CD4-positive, alpha-beta T cell treated with Interleukin-15 for 1 hour (primary cell): ENCODE measurements at regions not wholly inside any gene's neighbourhood (a gene's known extent, or its start where the extent isn't known, plus 50 kb on each side); places are given as distances from the start of the nearest gene placed in this dataset.

Source experiments
- DNase-seq: peaks from one replicate; pipeline ENCODE4 v3.0.0-alpha.2; 2020

GRCh38 chr1:55634516-55634915 lies 419.4 kb upstream of the USP24 start:
- DNase-seq = no peak

GRCh38 chr1:55632906-55633305 lies 417.7 kb upstream of the USP24 start:
- no peak for DNase-seq

- DNase-seq = no peak
Observed at GRCh38 chr1:55632058-55632457, 416.9 kb upstream of the USP24 start.

GRCh38 chr1:55631509-55631908 lies 416.3 kb upstream of the USP24 start:
- no peak for DNase-seq

GRCh38 chr1:55626326-55626725 lies 411.2 kb upstream of the USP24 start:
- no peak for DNase-seq

- DNase-seq = no peak
Observed at GRCh38 chr1:55624766-55625165, 409.6 kb upstream of the USP24 start.

- DNase-seq = no peak
Observed at GRCh38 chr1:55623311-55623710, 408.1 kb upstream of the USP24 start.

- no peak for DNase-seq
Observed at GRCh38 chr1:55622074-55622473, 406.9 kb upstream of the USP24 start.

GRCh38 chr1:55618199-55618598 lies 403.0 kb upstream of the USP24 start:
- DNase-seq = no peak

GRCh38 chr1:55617288-55617982 lies 402.3 kb upstream of the USP24 start:
- DNase-seq = no peak

- DNase-seq = no peak
Observed at GRCh38 chr1:55612988-55613387, 397.8 kb upstream of the USP24 start.

GRCh38 chr1:55611123-55611522 lies 396.0 kb upstream of the USP24 start:
- DNase-seq = no peak

GRCh38 chr1:55610203-55610602 lies 395.0 kb upstream of the USP24 start:
- no peak for DNase-seq

GRCh38 chr1:55609630-55610029 lies 394.5 kb upstream of the USP24 start:
- DNase-seq = no peak

GRCh38 chr1:55605155-55605554 lies 390.0 kb upstream of the USP24 start:
- DNase-seq = no peak

GRCh38 chr1:55604749-55605148 lies 389.6 kb upstream of the USP24 start:
- DNase-seq = no peak

GRCh38 chr1:55604179-55604578 lies 389.0 kb upstream of the USP24 start:
- DNase-seq = no peak

- no peak for DNase-seq
Observed at GRCh38 chr1:55600242-55600641, 385.1 kb upstream of the USP24 start.

GRCh38 chr1:55597910-55598309 lies 382.7 kb upstream of the USP24 start:
- no peak for DNase-seq

- DNase-seq = no peak
Observed at GRCh38 chr1:55594701-55595100, 379.5 kb upstream of the USP24 start.

GRCh38 chr1:55593298-55593697 lies 378.1 kb upstream of the USP24 start:
- no peak for DNase-seq

- DNase-seq = no peak
Observed at GRCh38 chr1:55592122-55592521, 377.0 kb upstream of the USP24 start.

- DNase-seq = no peak
Observed at GRCh38 chr1:55589671-55590297, 374.6 kb upstream of the USP24 start.

GRCh38 chr1:55588309-55588708 lies 373.1 kb upstream of the USP24 start:
- no peak for DNase-seq

- no peak for DNase-seq
Observed at GRCh38 chr1:55586771-55587170, 371.6 kb upstream of the USP24 start.
